IMR-90 (cell line): ENCODE measurements at regions not wholly inside any gene's neighbourhood (a gene's known extent, or its start where the extent isn't known, plus 50 kb on each side); places are given as distances from the start of the nearest gene placed in this dataset.

Source experiments
- ATAC-seq: fragments of 200-7000 bp; cut with Tn5 transposase; 2 replicates; pipeline ENCODE4 v1.9.1; 2020; ENCODE audit warnings: low read depth, mild to moderate bottlenecking, moderate library complexity
- BruUV-seq: library from RNA; stranded (reverse); fragments of 400-500 nt; replicated peaks from 2 replicates; lab custom pipeline; 2021; lab: Mats Ljungman, UMichigan
- CTCF ChIA-PET: fragments of 300-600 bp; formaldehyde crosslinking; extraction: SDS; loops from one replicate; lab custom pipeline; 2021; ENCODE audit warnings: antibody characterized with exemption; lab: Yijun Ruan, JAX
- POLR2A ChIA-PET: fragments of 300-600 bp; sonication (Branson Sonifier 250); formaldehyde crosslinking; loops from one replicate; lab custom pipeline; 2022; ENCODE audit warnings: antibody characterized with exemption; ENCODE audit not compliant: unreplicated experiment; lab: Charles Lee
- DNase-seq: peaks from one replicate; pipeline ENCODE4 v3.0.0; 2013
- H2AFZ ChIP-seq: replicated peaks from 2 replicates; pipeline ENCODE3; 2013; ENCODE audit warnings: low read length, mild to moderate bottlenecking; ENCODE audit not compliant: poor library complexity
- H2AK5ac ChIP-seq: 2 replicates; pipeline ENCODE4 v1.6.1; 2013; ENCODE audit warnings: low read depth, low read length, inconsistent platforms
- H2AK9ac ChIP-seq: replicated peaks from 2 replicates; pipeline ENCODE3; 2013; ENCODE audit warnings: mild to moderate bottlenecking, low read depth, low read length, moderate library complexity; ENCODE audit not compliant: poor library complexity
- H2BK120ac ChIP-seq: 2 replicates; pipeline ENCODE4 v1.6.1; 2013; ENCODE audit warnings: low read depth, low read length, inconsistent platforms
- H2BK15ac ChIP-seq: 3 replicates; pipeline ENCODE4 v1.6.1; 2013; ENCODE audit warnings: low read depth, low read length, inconsistent platforms
- H2BK20ac ChIP-seq: 2 replicates; pipeline ENCODE4 v1.6.1; 2013; ENCODE audit warnings: low read depth, mild to moderate bottlenecking, inconsistent platforms, low read length, moderate library complexity
- H2BK5ac ChIP-seq: 2 replicates; pipeline ENCODE4 v1.6.1; 2013; ENCODE audit warnings: mild to moderate bottlenecking, low read depth, low read length, inconsistent platforms; ENCODE audit not compliant: poor library complexity, severe bottlenecking
- H3K14ac ChIP-seq: replicated peaks from 2 replicates; pipeline ENCODE4 v1.6.1; 2013; ENCODE audit warnings: low read depth, low read length, inconsistent platforms
- H3K18ac ChIP-seq: 2 replicates; pipeline ENCODE4 v1.6.1; 2013; ENCODE audit warnings: low read depth, low read length, control low read depth
- H3K23ac ChIP-seq: 2 replicates; pipeline ENCODE4 v1.6.1; 2013; ENCODE audit warnings: low read depth, low read length, inconsistent platforms
- H3K27ac ChIP-seq: 2 replicates; pipeline ENCODE4 v1.5.1; 2013; ENCODE audit warnings: mild to moderate bottlenecking, control low read depth, low read length; ENCODE audit not compliant: insufficient read depth
- H3K27me3 ChIP-seq: 2 replicates; pipeline ENCODE4 v1.6.1; 2013; ENCODE audit warnings: low read length; ENCODE audit not compliant: control insufficient read depth, insufficient read depth
- H3K36me3 ChIP-seq: 2 replicates; pipeline ENCODE4 v1.6.1; 2013; ENCODE audit warnings: low read length, mixed read lengths; ENCODE audit not compliant: control insufficient read depth, insufficient read depth
- H3K4ac ChIP-seq: 2 replicates; pipeline ENCODE4 v1.6.1; 2013; ENCODE audit warnings: low read depth, low read length, inconsistent platforms
- H3K4me1 ChIP-seq: 2 replicates; pipeline ENCODE4 v1.6.1; 2013; ENCODE audit warnings: low read length, mixed read lengths; ENCODE audit not compliant: control insufficient read depth, insufficient read depth
- H3K4me2 ChIP-seq: 2 replicates; pipeline ENCODE4 v1.6.1; 2013; ENCODE audit warnings: low read depth, mild to moderate bottlenecking, control low read depth, low read length, moderate library complexity
- H3K4me3 ChIP-seq: 2 replicates; pipeline ENCODE4 v1.5.1; 2013; ENCODE audit warnings: low read depth, mild to moderate bottlenecking, control low read depth, low read length, moderate library complexity; ENCODE audit not compliant: insufficient read depth
- H3K56ac ChIP-seq: 2 replicates; pipeline ENCODE4 v1.6.1; 2013; ENCODE audit warnings: low read length, inconsistent platforms; ENCODE audit not compliant: insufficient read depth; ENCODE audit errors: extremely low read depth
- H3K79me1 ChIP-seq, 2 experiments: 2 replicates each; pipeline ENCODE4 v1.6.1; 2013; ENCODE audit warnings: low read length in 2 of 2, inconsistent platforms in 1 of 2, low read depth in 1 of 2
- H3K9ac ChIP-seq: 2 replicates; pipeline ENCODE4 v1.6.1; 2013; ENCODE audit warnings: low read depth, low read length, control low read depth
- H3K9me1 ChIP-seq: 2 replicates; pipeline ENCODE4 v1.6.1; 2013; ENCODE audit warnings: low read length, inconsistent platforms; ENCODE audit not compliant: insufficient read depth
- H3K9me3 ChIP-seq: 2 replicates; pipeline ENCODE4 v1.6.1; 2013; ENCODE audit warnings: low read length; ENCODE audit not compliant: control insufficient read depth, insufficient read depth
- H4K20me1 ChIP-seq: 2 replicates; pipeline ENCODE4 v1.6.1; 2013; ENCODE audit warnings: low read length, inconsistent platforms; ENCODE audit not compliant: insufficient read depth
- H4K5ac ChIP-seq: 2 replicates; pipeline ENCODE4 v1.6.1; 2013; ENCODE audit warnings: mild to moderate bottlenecking, low read depth, low read length, control low read depth
- H4K8ac ChIP-seq, 2 experiments: 2 replicates each; pipeline ENCODE4 v1.6.1; 2013; ENCODE audit warnings: low read depth in 2 of 2, low read length in 2 of 2, control low read depth in 1 of 2, inconsistent platforms in 1 of 2
- H4K91ac ChIP-seq: 2 replicates; pipeline ENCODE4 v1.6.1; 2013; ENCODE audit warnings: low read depth, low read length, inconsistent platforms; ENCODE audit not compliant: insufficient read depth
- BHLHE40 ChIP-seq: fragments of 150-350 bp; IDR thresholded peaks from 2 replicates; pipeline ENCODE4 v1.6.1; 2016; ENCODE audit warnings: mild to moderate bottlenecking, low read depth, low read length
- CEBPB ChIP-seq: IDR thresholded peaks from 2 replicates; pipeline ENCODE4 v1.6.1; 2012; ENCODE audit warnings: low read depth, low read length, improper control_type of control experiment
- CHD1 ChIP-seq: IDR thresholded peaks from 2 replicates; pipeline ENCODE4 v1.6.1; 2012; ENCODE audit warnings: low read depth, low read length, improper control_type of control experiment
- FOS ChIP-seq: fragments of 150-350 bp; IDR thresholded peaks from 2 replicates; pipeline ENCODE4 v1.6.1; 2016; ENCODE audit warnings: low read depth, low read length
- MAFK ChIP-seq: IDR thresholded peaks from 2 replicates; pipeline ENCODE4 v1.6.1; 2012; ENCODE audit warnings: low read depth, low read length, improper control_type of control experiment
- MAZ ChIP-seq: IDR thresholded peaks from 2 replicates; pipeline ENCODE4 v1.6.1; 2012; ENCODE audit warnings: low read depth, mild to moderate bottlenecking, low read length, improper control_type of control experiment, moderate library complexity, borderline replicate concordance
- MXI1 ChIP-seq: IDR thresholded peaks from 2 replicates; pipeline ENCODE4 v1.6.1; 2012; ENCODE audit warnings: low read depth, mild to moderate bottlenecking, low read length, moderate library complexity, borderline replicate concordance
- NFE2L2 ChIP-seq: fragments of 150-350 bp; IDR thresholded peaks from 2 replicates; pipeline ENCODE4 v1.6.1; 2016; ENCODE audit warnings: low read depth, mild to moderate bottlenecking, low read length
- POLR2A ChIP-seq: IDR thresholded peaks from 2 replicates; pipeline ENCODE4 v1.6.1; 2012; ENCODE audit warnings: mild to moderate bottlenecking, low read depth, low read length
- RAD21 ChIP-seq: IDR thresholded peaks from 2 replicates; pipeline ENCODE4 v1.6.1; 2012; ENCODE audit warnings: low read length, improper control_type of control experiment
- RCOR1 ChIP-seq: IDR thresholded peaks from 2 replicates; pipeline ENCODE4 v1.6.1; 2012; ENCODE audit warnings: mild to moderate bottlenecking, low read length, improper control_type of control experiment; ENCODE audit not compliant: insufficient replicate concordance
- RFX5 ChIP-seq: IDR thresholded peaks from 2 replicates; pipeline ENCODE4 v1.8.0; 2012; ENCODE audit warnings: low read depth, mild to moderate bottlenecking, low read length, moderate library complexity
- SMC3 ChIP-seq: fragments of 150-350 bp; IDR thresholded peaks from 2 replicates; pipeline ENCODE4 v1.6.1; 2016; ENCODE audit warnings: low read depth, mild to moderate bottlenecking, antibody characterized with exemption, low read length, moderate library complexity
- WGBS, 2 experiments: methylation state at CpG; one replicate each; pipeline versions ENCODE4 v1.1.5 to v1.1.7; 2013; ENCODE audit warnings: missing lambda C conversion rate in 2 of 2; ENCODE audit not compliant: insufficient read length in 1 of 2; ENCODE audit errors: extremely low coverage in 2 of 2; 5-methylcytosine and 5-hydroxymethylcytosine counted together
- dilution Hi-C: fragments of 300-500 bp; cut with HindIII; formaldehyde crosslinking; loops from one replicate; pipeline ENCODE4 v1.14.3; 2018; ENCODE audit warnings: low sequenced_read_pairs; ENCODE audit not compliant: unreplicated experiment
- in situ Hi-C: fragments of 300-500 bp; cut with MboI; formaldehyde crosslinking; loops from 3 replicates; pipeline ENCODE4 v1.14.3; 2019; ENCODE audit warnings: low sequenced_read_pairs, inconsistent platforms, mixed read lengths
- intact Hi-C: fragments of 100-400 bp; cut with micrococcal nuclease; formaldehyde crosslinking; loops from 2 replicates; pipeline ENCODE4 v1.10.0; 2022
- TF ChIP-seq, protein P1 (sequence below): fragments of 150-350 bp; IDR thresholded peaks from 2 replicates; pipeline ENCODE4 v1.6.1; 2017; ENCODE audit warnings: mild to moderate bottlenecking, antibody characterized with exemption, low read length, low read depth
- TF ChIP-seq, protein P2 (sequence below): conservative IDR thresholded peaks from 2 replicates; pipeline ENCODE4 v1.5.1; 2012; ENCODE audit warnings: mild to moderate bottlenecking, low read depth, low read length, improper control_type of control experiment
- TF ChIP-seq, protein P3 (sequence below): fragments of 150-350 bp; IDR thresholded peaks from 2 replicates; pipeline ENCODE4 v1.6.1; 2016; ENCODE audit warnings: low read depth, mild to moderate bottlenecking, low read length, moderate library complexity, borderline replicate concordance

DNA sequence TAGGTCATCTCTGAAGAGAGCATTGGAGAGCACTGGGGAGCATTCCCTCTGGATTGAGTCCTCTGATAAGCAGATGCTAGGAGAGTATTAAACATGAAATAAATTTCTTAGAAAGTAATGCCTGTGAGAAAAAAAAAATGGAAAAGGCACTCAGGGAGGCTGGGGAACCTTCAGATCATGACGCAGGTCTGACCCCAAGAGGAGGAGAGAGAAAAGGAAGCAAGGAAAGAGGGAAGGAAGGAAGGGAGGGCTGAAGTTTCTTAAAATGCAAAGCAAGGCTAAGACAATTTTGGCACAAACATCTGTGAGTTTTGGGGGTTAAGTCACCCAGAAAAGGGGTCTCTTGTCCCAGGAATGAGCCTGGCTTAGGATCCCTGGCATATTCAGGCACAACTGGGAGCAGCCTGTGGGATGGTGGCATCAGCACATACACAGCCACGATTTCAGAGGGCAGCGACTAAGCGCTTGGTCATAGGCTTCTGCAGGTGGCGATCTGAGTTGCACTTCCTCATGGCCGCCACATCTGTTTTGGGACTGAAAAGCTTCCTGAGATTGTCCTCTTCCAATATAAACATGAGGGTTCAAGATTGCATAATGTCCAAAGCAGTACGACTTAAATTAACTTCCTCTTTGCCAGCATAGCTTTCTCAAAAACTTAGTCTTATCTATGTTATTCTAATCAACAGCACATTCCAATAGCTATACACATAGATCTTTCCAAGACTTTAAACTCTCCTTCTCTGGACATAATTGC, 692.7 kb downstream of the DNAH5 start:
- Histone ChIP-seq H3K79me1 (no peaks in the 10 kb centered on the region), H3K9me1 (no peaks in the 10 kb centered on the region), H4K8ac (no peak overlapping the region), H2BK120ac (no peak overlapping the region), H3K23ac (no peak overlapping the region), H3K14ac (no peak overlapping the region), H3K18ac (no peak overlapping the region), H2AK5ac (no peak overlapping the region), H2BK20ac (no peak overlapping the region), H2AK9ac (no peak overlapping the region), H3K36me3 (no peaks in the 10 kb centered on the region), H2BK5ac (no peak overlapping the region), H3K4me1 (no peaks in the 10 kb centered on the region), H3K9me3 (no peaks in the 10 kb centered on the region), H2BK15ac (no peak overlapping the region), H4K5ac (no peak overlapping the region), H2AFZ (no peak overlapping the region), H4K20me1 (no peaks in the 10 kb centered on the region), H3K27ac (no peak overlapping the region), H3K27me3 (no peaks in the 10 kb centered on the region), H3K4me2 (no peak overlapping the region), H3K9ac (no peak overlapping the region), H3K56ac (no peak overlapping the region), H4K91ac (no peak overlapping the region), H3K4ac (no peak overlapping the region), H3K4me3 (no peak overlapping the region)
- no peak for TF ChIP-seq MXI1
- TF ChIP-seq, protein P1, sequence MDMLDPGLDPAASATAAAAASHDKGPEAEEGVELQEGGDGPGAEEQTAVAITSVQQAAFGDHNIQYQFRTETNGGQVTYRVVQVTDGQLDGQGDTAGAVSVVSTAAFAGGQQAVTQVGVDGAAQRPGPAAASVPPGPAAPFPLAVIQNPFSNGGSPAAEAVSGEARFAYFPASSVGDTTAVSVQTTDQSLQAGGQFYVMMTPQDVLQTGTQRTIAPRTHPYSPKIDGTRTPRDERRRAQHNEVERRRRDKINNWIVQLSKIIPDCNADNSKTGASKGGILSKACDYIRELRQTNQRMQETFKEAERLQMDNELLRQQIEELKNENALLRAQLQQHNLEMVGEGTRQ = no peak
- no peak for TF ChIP-seq POLR2A
- TF ChIP-seq CHD1 = no peak
- TF ChIP-seq MAFK = no peak
- TF ChIP-seq RFX5 = no peak
- TF ChIP-seq, protein P2, sequence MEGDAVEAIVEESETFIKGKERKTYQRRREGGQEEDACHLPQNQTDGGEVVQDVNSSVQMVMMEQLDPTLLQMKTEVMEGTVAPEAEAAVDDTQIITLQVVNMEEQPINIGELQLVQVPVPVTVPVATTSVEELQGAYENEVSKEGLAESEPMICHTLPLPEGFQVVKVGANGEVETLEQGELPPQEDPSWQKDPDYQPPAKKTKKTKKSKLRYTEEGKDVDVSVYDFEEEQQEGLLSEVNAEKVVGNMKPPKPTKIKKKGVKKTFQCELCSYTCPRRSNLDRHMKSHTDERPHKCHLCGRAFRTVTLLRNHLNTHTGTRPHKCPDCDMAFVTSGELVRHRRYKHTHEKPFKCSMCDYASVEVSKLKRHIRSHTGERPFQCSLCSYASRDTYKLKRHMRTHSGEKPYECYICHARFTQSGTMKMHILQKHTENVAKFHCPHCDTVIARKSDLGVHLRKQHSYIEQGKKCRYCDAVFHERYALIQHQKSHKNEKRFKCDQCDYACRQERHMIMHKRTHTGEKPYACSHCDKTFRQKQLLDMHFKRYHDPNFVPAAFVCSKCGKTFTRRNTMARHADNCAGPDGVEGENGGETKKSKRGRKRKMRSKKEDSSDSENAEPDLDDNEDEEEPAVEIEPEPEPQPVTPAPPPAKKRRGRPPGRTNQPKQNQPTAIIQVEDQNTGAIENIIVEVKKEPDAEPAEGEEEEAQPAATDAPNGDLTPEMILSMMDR = no peak
- TF ChIP-seq BHLHE40 = no peak
- TF ChIP-seq SMC3 = no peak
- TF ChIP-seq, protein P3, sequence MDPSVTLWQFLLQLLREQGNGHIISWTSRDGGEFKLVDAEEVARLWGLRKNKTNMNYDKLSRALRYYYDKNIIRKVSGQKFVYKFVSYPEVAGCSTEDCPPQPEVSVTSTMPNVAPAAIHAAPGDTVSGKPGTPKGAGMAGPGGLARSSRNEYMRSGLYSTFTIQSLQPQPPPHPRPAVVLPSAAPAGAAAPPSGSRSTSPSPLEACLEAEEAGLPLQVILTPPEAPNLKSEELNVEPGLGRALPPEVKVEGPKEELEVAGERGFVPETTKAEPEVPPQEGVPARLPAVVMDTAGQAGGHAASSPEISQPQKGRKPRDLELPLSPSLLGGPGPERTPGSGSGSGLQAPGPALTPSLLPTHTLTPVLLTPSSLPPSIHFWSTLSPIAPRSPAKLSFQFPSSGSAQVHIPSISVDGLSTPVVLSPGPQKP = no peak
- TF ChIP-seq MAZ = no peak
- no peak for TF ChIP-seq NFE2L2
- no peak for TF ChIP-seq CEBPB
- TF ChIP-seq RAD21 = no peak
- no peak for TF ChIP-seq FOS
- no peak for TF ChIP-seq RCOR1
- CTCF ChIA-PET = interaction anchor here (0.8 to 2.2 kb wide), 2 partner anchors 9 to 27 kb away, joined by 3 to 5 read pairs; no protein-coding TSS in a partner anchor
- WGBS, 2 experiments = 39% methylated on average over 4 of the region's 7 CpGs; no CpG with 5 or more reads in 1 of the 2 experiments
- no peak for DNase-seq
- POLR2A ChIA-PET = no interaction called here
- no peak for ATAC-seq
- intact Hi-C loops = loop anchor here (2.0 kb wide), 1 partner anchor 705 kb away; no protein-coding TSS in a partner anchor
- in situ Hi-C loops = no loop called here
- no TSS peak for BruUV-seq
- dilution Hi-C loops = no loop called here
